H1 (cell line): ENCODE measurements at regions not wholly inside any gene's neighbourhood (a gene's known extent, or its start where the extent isn't known, plus 50 kb on each side); places are given as distances from the start of the nearest gene placed in this dataset.

Experiments
- CTCF ChIA-PET: fragments of 300-600 bp; sonication (Branson Sonifier 250); formaldehyde crosslinking; loops from one replicate; lab custom pipeline; 2021; ENCODE audit not compliant: partially characterized antibody; lab: Charles Lee
- POLR2A ChIA-PET: fragments of 300-600 bp; sonication (Branson Sonifier 250); formaldehyde crosslinking; loops from one replicate; lab custom pipeline; 2021; ENCODE audit warnings: inconsistent platforms; ENCODE audit not compliant: partially characterized antibody; lab: Charles Lee
- DNase-seq, 2 experiments: peaks; one replicate each; pipeline versions ENCODE4 v3.0.0 to v3.0.0-alpha.2; 2010 to 2022; ENCODE audit warnings: low spot score in 2 of 2, low read depth in 1 of 2, mixed read lengths in 1 of 2
- FAIRE-seq: peaks from 2 replicates; lab custom pipeline; 2011; peaks lifted over from hg19 to GRCh38; lab: Jason Lieb, UNC
- H2AFZ ChIP-seq: 2 replicates; pipeline ENCODE4 v1.8.1; 2012; ENCODE audit warnings: low read length, inconsistent platforms
- H2AK5ac ChIP-seq: 2 replicates; pipeline ENCODE4 v1.6.1; 2013; ENCODE audit warnings: low read depth, low read length
- H2BK120ac ChIP-seq: replicated peaks from 2 replicates; pipeline ENCODE3; 2013; ENCODE audit warnings: low read depth, low read length, inconsistent platforms
- H2BK12ac ChIP-seq: 2 replicates; pipeline ENCODE4 v1.6.1; 2013; ENCODE audit warnings: low read depth, low read length
- H2BK15ac ChIP-seq: 2 replicates; pipeline ENCODE4 v1.6.1; 2013; ENCODE audit warnings: low read length
- H2BK20ac ChIP-seq: 2 replicates; pipeline ENCODE4 v1.6.1; 2013; ENCODE audit warnings: low read length
- H2BK5ac ChIP-seq: 2 replicates; pipeline ENCODE4 v1.6.1; 2013; ENCODE audit warnings: low read depth, low read length
- H3K14ac ChIP-seq: 2 replicates; pipeline ENCODE4 v1.6.1; 2013; ENCODE audit warnings: inconsistent platforms; ENCODE audit not compliant: insufficient read length
- H3K18ac ChIP-seq: 2 replicates; pipeline ENCODE4 v1.6.1; 2013; ENCODE audit warnings: low read length; ENCODE audit errors: extremely low read depth
- H3K23ac ChIP-seq: 2 replicates; pipeline ENCODE4 v1.6.1; 2013; ENCODE audit warnings: inconsistent platforms; ENCODE audit not compliant: insufficient read length
- H3K23me2 ChIP-seq: 2 replicates; pipeline ENCODE4 v1.6.1; 2013; ENCODE audit warnings: low read depth, low read length
- H3K27ac ChIP-seq: 2 replicates; pipeline ENCODE4 v1.6.1; 2011; ENCODE audit warnings: low read depth, low read length, inconsistent platforms
- H3K27me3 ChIP-seq, 4 experiments: replicated peaks in 1 of 4; 1 replicate in 1 of 4; 2 replicates in 3 of 4; pipeline versions ENCODE4 v1.6.1 to v1.8.1; 2011 to 2013; ENCODE audit warnings: low read length in 3 of 4, mild to moderate bottlenecking in 3 of 4, inconsistent platforms in 2 of 4, mixed read lengths in 2 of 4, moderate library complexity in 1 of 4; ENCODE audit not compliant: control insufficient read depth in 3 of 4, insufficient read depth in 3 of 4; ENCODE audit errors: extremely low read depth in 1 of 4
- H3K36me3 ChIP-seq, 4 experiments: 2 replicates each; pipeline versions ENCODE4 v1.6.1 to v1.8.1; 2011 to 2013; ENCODE audit warnings: mild to moderate bottlenecking in 4 of 4, low read length in 3 of 4, moderate library complexity in 2 of 4, control low read depth in 1 of 4, inconsistent platforms in 1 of 4; ENCODE audit not compliant: insufficient read depth in 4 of 4, control insufficient read depth in 2 of 4
- H3K4ac ChIP-seq: replicated peaks from 2 replicates; pipeline ENCODE3; 2013; ENCODE audit warnings: low read length, low read depth, mixed read lengths, inconsistent platforms; ENCODE audit not compliant: insufficient read length
- H3K4me1 ChIP-seq, 4 experiments: replicated peaks in 1 of 4; 1 replicate in 1 of 4; 2 replicates in 3 of 4; pipeline versions ENCODE4 v1.6.1 to v1.8.1; 2011 to 2013; ENCODE audit warnings: low read length in 3 of 4, inconsistent platforms in 2 of 4, mixed read lengths in 1 of 4; ENCODE audit not compliant: insufficient read depth in 4 of 4, control insufficient read depth in 3 of 4
- H3K4me2 ChIP-seq, 2 experiments: 2 replicates each; pipeline versions ENCODE4 v1.6.1 to v1.8.1; 2011 to 2013; ENCODE audit warnings: low read depth in 2 of 2, low read length in 2 of 2, control low read depth in 1 of 2, inconsistent platforms in 1 of 2, mild to moderate bottlenecking in 1 of 2; ENCODE audit not compliant: insufficient read depth in 1 of 2
- H3K4me3 ChIP-seq, 4 experiments: fragments of 200-600, 300-600 bp in 1 of 4; sonication (generic), shearing (Covaris generic), sonication (Bioruptor Twin) in 1 of 4; 2 replicates each; pipeline versions ENCODE4 v1.5.1 to v1.8.1; 2011 to 2016; ENCODE audit warnings: low read length in 4 of 4, low read depth in 3 of 4, control low read depth in 2 of 4, inconsistent platforms in 2 of 4, mild to moderate bottlenecking in 2 of 4, mixed read lengths in 1 of 4, moderate library complexity in 1 of 4; ENCODE audit not compliant: insufficient read depth in 2 of 4; ENCODE audit errors: extremely low read depth in 1 of 4
- H3K56ac ChIP-seq: replicated peaks from 2 replicates; pipeline ENCODE3; 2013; ENCODE audit warnings: low read depth, mild to moderate bottlenecking, mixed read lengths, low read length, inconsistent platforms; ENCODE audit not compliant: insufficient read length
- H3K79me1 ChIP-seq: 2 replicates; pipeline ENCODE4 v1.6.1; 2013; ENCODE audit warnings: low read depth, low read length, control low read depth
- H3K79me2 ChIP-seq, 2 experiments: 2 replicates each; pipeline versions ENCODE4 v1.6.1 to v1.8.1; 2012 to 2013; ENCODE audit warnings: low read length in 2 of 2, mild to moderate bottlenecking in 2 of 2, inconsistent platforms in 1 of 2; ENCODE audit not compliant: insufficient read depth in 2 of 2, control insufficient read depth in 1 of 2
- H3K9ac ChIP-seq, 4 experiments: replicated peaks in 1 of 4; 1 replicate in 1 of 4; 2 replicates in 3 of 4; pipeline versions ENCODE4 v1.6.1 to v1.8.1; 2011 to 2013; ENCODE audit warnings: low read depth in 3 of 4, low read length in 3 of 4, control low read depth in 2 of 4, mild to moderate bottlenecking in 2 of 4, moderate library complexity in 2 of 4, inconsistent platforms in 1 of 4; ENCODE audit errors: extremely low read depth in 1 of 4
- H3K9me3 ChIP-seq, 2 experiments: 2 replicates each; pipeline versions ENCODE4 v1.6.1 to v1.8.1; 2012 to 2013; ENCODE audit warnings: mild to moderate bottlenecking in 2 of 2, moderate library complexity in 2 of 2, control low read depth in 1 of 2, inconsistent platforms in 1 of 2, low read depth in 1 of 2, low read length in 1 of 2, mixed read lengths in 1 of 2; ENCODE audit not compliant: insufficient read depth in 2 of 2
- H4K20me1 ChIP-seq, 2 experiments: replicated peaks in 1 of 2; 2 replicates each; pipeline versions ENCODE3 to v1.8.1; 2011 to 2013; ENCODE audit warnings: inconsistent platforms in 2 of 2, low read length in 2 of 2, mild to moderate bottlenecking in 1 of 2; ENCODE audit not compliant: insufficient read depth in 2 of 2, control insufficient read depth in 1 of 2
- H4K5ac ChIP-seq: 2 replicates; pipeline ENCODE4 v1.6.1; 2013; ENCODE audit warnings: low read length, low read depth, mixed read lengths, inconsistent platforms; ENCODE audit not compliant: insufficient read length
- H4K8ac ChIP-seq: 2 replicates; pipeline ENCODE4 v1.8.0; 2013; ENCODE audit warnings: mild to moderate bottlenecking, moderate library complexity, low read length, inconsistent platforms; ENCODE audit not compliant: insufficient read depth; ENCODE audit errors: extremely low read depth
- H4K91ac ChIP-seq: replicated peaks from 2 replicates; pipeline ENCODE3; 2013; ENCODE audit warnings: low read length, mixed read lengths, inconsistent platforms; ENCODE audit not compliant: insufficient read length
- BCL11A ChIP-seq, 2 experiments: IDR thresholded peaks; one replicate each; pipeline ENCODE4 v1.6.1; 2011; ENCODE audit warnings: low read depth in 2 of 2, low read length in 2 of 2, mild to moderate bottlenecking in 2 of 2
- CBX8 ChIP-seq: fragments of 300-800, 300-1000 bp; sonication (generic); IDR thresholded peaks from 2 replicates; pipeline ENCODE4 v1.7.1; 2016; ENCODE audit warnings: low read depth, low read length, borderline replicate concordance
- CEBPB ChIP-seq: IDR thresholded peaks from 2 replicates; pipeline ENCODE4 v1.6.1; 2012; ENCODE audit warnings: low read depth, low read length
- CREB1 ChIP-seq: IDR thresholded peaks from 2 replicates; pipeline ENCODE4 v1.6.1; 2012; ENCODE audit warnings: inconsistent platforms
- KDM1A ChIP-seq: fragments of 200-600, 300-600 bp; sonication (generic); IDR thresholded peaks from 2 replicates; pipeline ENCODE4 v1.7.1; 2016; ENCODE audit warnings: mild to moderate bottlenecking, low read length, borderline replicate concordance
- KDM5A ChIP-seq: fragments of 200-600 bp; IDR thresholded peaks from 2 replicates; pipeline ENCODE4 v1.7.1; 2012; ENCODE audit warnings: mild to moderate bottlenecking, low read length, inconsistent platforms, mixed read lengths
- PHF8 ChIP-seq: fragments of 200-600 bp; sonication (generic); conservative IDR thresholded peaks from 2 replicates; pipeline ENCODE4 v1.7.1; 2012; ENCODE audit warnings: low read depth, mild to moderate bottlenecking, inconsistent platforms, low read length, moderate library complexity
- SIN3A ChIP-seq, 2 experiments: IDR thresholded peaks in 1 of 2; conservative IDR thresholded peaks in 1 of 2; 2 replicates each; pipeline ENCODE4 v1.6.1; 2011 to 2012; ENCODE audit warnings: low read length in 2 of 2, improper control_type of control experiment in 1 of 2, low read depth in 1 of 2, mild to moderate bottlenecking in 1 of 2
- ZNF274 ChIP-seq: IDR thresholded peaks from 2 replicates; pipeline ENCODE4 v1.7.0; 2012; ENCODE audit warnings: low read length, borderline replicate concordance; ENCODE audit errors: extremely low read depth
- WGBS, 2 experiments: shearing (Covaris generic) in 1 of 2; methylation state at CpG; one replicate each; pipeline versions ENCODE4 v1.1.6 to v1.1.7; 2013 to 2015; ENCODE audit warnings: low lambda C conversion rate in 2 of 2, mixed read lengths in 2 of 2, inconsistent platforms in 1 of 2, low coverage in 1 of 2, missing lambda C conversion rate in 1 of 2; ENCODE audit not compliant: insufficient replicate concordance in 2 of 2, insufficient coverage in 1 of 2, insufficient read length in 1 of 2; ENCODE audit errors: extremely low coverage in 1 of 2, missing lambda C conversion rate in 1 of 2; 5-methylcytosine and 5-hydroxymethylcytosine counted together
- TF ChIP-seq, protein P1 (sequence below): IDR thresholded peaks from 2 replicates; pipeline ENCODE4 v1.6.1; 2012; ENCODE audit warnings: low read length, inconsistent platforms

DNA sequence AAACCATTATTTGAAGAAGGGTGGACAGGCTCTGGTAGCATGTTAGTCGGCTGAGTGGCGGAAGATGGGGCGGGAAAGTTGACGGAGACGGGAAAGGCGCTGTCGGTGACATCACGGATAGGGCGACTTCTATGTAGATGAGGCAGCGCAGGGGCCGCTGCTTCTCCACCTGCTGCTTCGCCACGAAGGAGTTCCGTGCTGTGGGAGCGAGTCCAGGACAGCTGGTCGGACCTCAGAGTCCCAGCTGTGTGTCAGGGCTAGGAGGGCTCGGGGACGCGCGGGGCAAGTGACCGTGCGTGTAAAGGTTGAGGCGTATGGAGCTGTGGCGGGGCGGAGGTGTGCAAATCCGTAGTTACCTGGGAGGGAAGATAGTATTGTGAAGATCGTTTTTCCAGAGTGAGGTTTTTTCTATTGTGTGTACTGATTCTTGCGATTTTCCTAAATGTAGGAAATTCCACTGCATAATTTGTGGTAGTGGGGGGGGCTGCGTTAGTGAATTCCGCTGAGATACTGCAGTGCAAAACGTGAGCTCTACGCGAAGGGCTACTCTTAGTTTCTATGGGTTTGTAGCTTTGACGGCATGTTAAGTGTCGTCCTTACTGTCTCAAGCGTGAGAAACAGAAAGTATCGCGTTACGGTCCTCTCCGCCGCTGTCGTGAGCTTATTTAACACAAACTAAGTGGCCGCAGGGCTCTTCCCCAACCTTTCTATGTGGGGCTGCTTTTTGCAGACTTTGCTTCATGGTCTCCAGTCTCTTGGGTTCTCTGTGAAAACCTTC, 111.2 kb upstream of the NBPF11 start:
- Histone ChIP-seq H3K27me3 (no peaks in the 10 kb centered on the region), H2BK12ac (peak overlapping the region; percentile 95; the same call in 1 of the 2 replicates), H3K56ac (peak overlapping the region; percentile 97), H3K9ac (peak overlapping the region; percentile 79 to 100 (median 100)), H3K9me3 (no peaks in the 10 kb centered on the region), H3K79me1 (no peaks in the 10 kb centered on the region), H3K18ac (peak overlapping the region; percentile 100), H2AK5ac (no peak overlapping the region), H3K27ac (peak overlapping the region; percentile 100), H2BK120ac (peak overlapping the region; percentile 100), H3K23ac (no peak overlapping the region), H2AFZ (peak overlapping the region; percentile 81; the same call in 1 of the 2 replicates), H4K20me1 (no peaks in the 10 kb centered on the region), H3K4me1 (no peaks in the 10 kb centered on the region; a peak in 1 of 7 replicates), H3K79me2 (no peaks in the 10 kb centered on the region), H3K36me3 (no peaks in the 10 kb centered on the region), H4K8ac (peak overlapping the region; percentile 100), H2BK20ac (peak overlapping the region; percentile 95; the same call in 1 of the 2 replicates), H2BK15ac (no peak overlapping the region), H3K4ac (peak overlapping the region; percentile 82), H3K23me2 (peaks cover 13% of the 10 kb centered on the region), H3K4me2 (peak overlapping the region; percentile 73 to 99), H3K14ac (no peak overlapping the region), H2BK5ac (peak overlapping the region; percentile 100), H3K4me3 (peak overlapping the region; percentile 52 to 76 (median 64)), H4K5ac (peak overlapping the region; percentile 99), H4K91ac (peak overlapping the region; percentile 100)
- ChIA-PET CTCF (interaction anchor here (0.9 kb wide), 1 partner anchor 104 kb away, joined by 3 read pairs; no protein-coding TSS in a partner anchor), POLR2A (interaction anchor here (0.6 to 3.3 kb wide), 35 partner anchors 9 to 1179 kb away, joined by 3 to 136 read pairs (median 6); partner anchors contain the start of gene NBPF11)
- FAIRE-seq (peak; percentile 84), DNase-seq (peak; percentile 86 to 93)
- 4% methylated on average over 43 of the region's 43 CpGs; no CpG with 5 or more reads in 1 of the 2 experiments for WGBS, 2 experiments
- TF ChIP-seq CBX8: no peak
- TF ChIP-seq BCL11A (IDR thresholded peaks at IDR 0.05; ENCODE audit: low read depth in 2 of 2, low read length in 2 of 2): peak; percentile 16 to 94
- no peak for TF ChIP-seq ZNF274
- peak; percentile 23; the same call in 1 of the 2 replicates for TF ChIP-seq PHF8
- TF ChIP-seq CEBPB: no peak
- no peak for TF ChIP-seq KDM1A
- peak; percentile 95 for TF ChIP-seq CREB1
- TF ChIP-seq SIN3A (conservative IDR thresholded peaks at IDR 0.05 in 1 of 2, IDR thresholded peaks at IDR 0.05 in 1 of 2; ENCODE audit: low read depth in 1 of 2, low read length in 2 of 2): peak in 1 of 2 experiments; percentile 24; a peak in 1 of 4 replicates
- TF ChIP-seq, protein P1, sequence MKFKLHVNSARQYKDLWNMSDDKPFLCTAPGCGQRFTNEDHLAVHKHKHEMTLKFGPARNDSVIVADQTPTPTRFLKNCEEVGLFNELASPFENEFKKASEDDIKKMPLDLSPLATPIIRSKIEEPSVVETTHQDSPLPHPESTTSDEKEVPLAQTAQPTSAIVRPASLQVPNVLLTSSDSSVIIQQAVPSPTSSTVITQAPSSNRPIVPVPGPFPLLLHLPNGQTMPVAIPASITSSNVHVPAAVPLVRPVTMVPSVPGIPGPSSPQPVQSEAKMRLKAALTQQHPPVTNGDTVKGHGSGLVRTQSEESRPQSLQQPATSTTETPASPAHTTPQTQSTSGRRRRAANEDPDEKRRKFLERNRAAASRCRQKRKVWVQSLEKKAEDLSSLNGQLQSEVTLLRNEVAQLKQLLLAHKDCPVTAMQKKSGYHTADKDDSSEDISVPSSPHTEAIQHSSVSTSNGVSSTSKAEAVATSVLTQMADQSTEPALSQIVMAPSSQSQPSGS: peak; percentile 99
- no peak for TF ChIP-seq KDM5A
